SK-N-SH treated with all-trans-retinoic acid at 6 μM for 48 hours (cell line): ENCODE measurements at regions not wholly inside any gene's neighbourhood (a gene's known extent, or its start where the extent isn't known, plus 50 kb on each side); places are given as distances from the start of the nearest gene placed in this dataset.

Experiments used
- ARNTL ChIP-seq: fragments of 450-650 bp; formaldehyde crosslinking; IDR thresholded peaks from 2 replicates; pipeline ENCODE4 v1.5.0; 2020; ENCODE audit warnings: low read depth, mild to moderate bottlenecking, moderate library complexity, borderline replicate concordance
- CREB5 ChIP-seq: fragments of 250-450 bp; sonication (Bioruptor Pico); IDR thresholded peaks from 2 replicates; pipeline ENCODE4 v1.5.1; 2020; ENCODE audit warnings: low read depth, mild to moderate bottlenecking, moderate library complexity
- ESRRG ChIP-seq: fragments of 250-450 bp; sonication (Bioruptor Pico); IDR thresholded peaks from 2 replicates; pipeline ENCODE4 v1.6.1; 2021; ENCODE audit warnings: mild to moderate bottlenecking
- OSR1 ChIP-seq: fragments of 250-450 bp; sonication (Bioruptor Pico); IDR thresholded peaks from 2 replicates; pipeline ENCODE4 v1.8.0; 2022; ENCODE audit warnings: moderate library complexity, mild to moderate bottlenecking, inconsistent platforms
- PATZ1 ChIP-seq: fragments of 250-450 bp; sonication (Bioruptor Pico); IDR thresholded peaks from 2 replicates; pipeline ENCODE4 v1.8.0; 2020; ENCODE audit warnings: mild to moderate bottlenecking, moderate library complexity, borderline replicate concordance
- RARB ChIP-seq: fragments of 250-450 bp; sonication (Bioruptor Pico); IDR thresholded peaks from 2 replicates; pipeline ENCODE4 v1.8.0; 2021; ENCODE audit warnings: mild to moderate bottlenecking, moderate library complexity
- SNAI2 ChIP-seq: fragments of 250-450 bp; sonication (Bioruptor Pico); IDR thresholded peaks from 2 replicates; pipeline ENCODE4 v1.5.0; 2020; ENCODE audit warnings: mild to moderate bottlenecking, moderate library complexity
- ZC3H10 ChIP-seq: fragments of 250-450 bp; sonication (Bioruptor Pico); IDR thresholded peaks from 2 replicates; pipeline ENCODE4 v1.5.1; 2021; ENCODE audit warnings: mild to moderate bottlenecking, moderate library complexity
- ZFP30 ChIP-seq: fragments of 450-650 bp; formaldehyde crosslinking; IDR thresholded peaks from 2 replicates; pipeline ENCODE4 v1.5.0; 2022; ENCODE audit warnings: mild to moderate bottlenecking, moderate library complexity
- ZNF70 ChIP-seq: fragments of 450-650 bp; formaldehyde crosslinking; IDR thresholded peaks from 2 replicates; pipeline ENCODE4 v1.5.0; 2020; ENCODE audit warnings: mild to moderate bottlenecking, moderate library complexity
- ZNF8 ChIP-seq: fragments of 450-650 bp; formaldehyde crosslinking; IDR thresholded peaks from 2 replicates; pipeline ENCODE4 v1.5.0; 2020; ENCODE audit warnings: mild to moderate bottlenecking, moderate library complexity

GRCh38 chr9:95732802-95733688, 142.4 kb upstream of the ERCC6L2 start:
- TF ChIP-seq PATZ1 (CRISPR knock-in tag) (no peak), ZNF8 (CRISPR knock-in tag) (no peak), RARB (CRISPR knock-in tag) (no peak), ZNF70 (CRISPR knock-in tag) (no peak), OSR1 (CRISPR knock-in tag) (no peak), ARNTL (no peak), ZFP30 (CRISPR knock-in tag) (no peak), ZC3H10 (no peak), SNAI2 (CRISPR knock-in tag) (no peak), ESRRG (no peak), CREB5 (CRISPR knock-in tag) (no peak)
